KG1 (cell line): ENCODE measurements at regions not wholly inside any gene's neighbourhood (a gene's known extent, or its start where the extent isn't known, plus 50 kb on each side); places are given as distances from the start of the nearest gene placed in this dataset.

Source experiments
- DNase-seq: peaks from one replicate; lab custom pipeline; 2025; lab: John Stamatoyannopoulos, UW

DNA sequence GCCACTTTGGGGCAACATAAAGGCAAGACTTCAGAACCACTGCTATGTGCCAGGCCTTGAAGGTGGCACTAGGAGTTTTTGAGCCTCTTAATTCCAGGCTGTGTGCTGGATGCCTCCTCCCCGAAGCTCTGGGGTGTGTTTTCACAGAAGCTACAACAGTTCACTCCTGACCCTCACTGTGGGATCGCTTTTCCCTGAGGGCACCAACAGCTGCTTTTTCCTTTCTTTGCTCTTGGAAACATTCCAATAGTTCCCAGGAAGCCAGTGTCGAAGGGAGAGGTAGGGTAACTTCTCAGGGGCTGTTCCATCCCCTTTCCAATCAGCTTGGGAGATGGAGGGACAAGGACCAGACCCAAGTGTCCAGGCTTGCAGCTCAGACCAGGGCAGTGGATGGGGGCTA is 153.4 kb downstream of the C1orf94 start:
- no peak for DNase-seq

DNA sequence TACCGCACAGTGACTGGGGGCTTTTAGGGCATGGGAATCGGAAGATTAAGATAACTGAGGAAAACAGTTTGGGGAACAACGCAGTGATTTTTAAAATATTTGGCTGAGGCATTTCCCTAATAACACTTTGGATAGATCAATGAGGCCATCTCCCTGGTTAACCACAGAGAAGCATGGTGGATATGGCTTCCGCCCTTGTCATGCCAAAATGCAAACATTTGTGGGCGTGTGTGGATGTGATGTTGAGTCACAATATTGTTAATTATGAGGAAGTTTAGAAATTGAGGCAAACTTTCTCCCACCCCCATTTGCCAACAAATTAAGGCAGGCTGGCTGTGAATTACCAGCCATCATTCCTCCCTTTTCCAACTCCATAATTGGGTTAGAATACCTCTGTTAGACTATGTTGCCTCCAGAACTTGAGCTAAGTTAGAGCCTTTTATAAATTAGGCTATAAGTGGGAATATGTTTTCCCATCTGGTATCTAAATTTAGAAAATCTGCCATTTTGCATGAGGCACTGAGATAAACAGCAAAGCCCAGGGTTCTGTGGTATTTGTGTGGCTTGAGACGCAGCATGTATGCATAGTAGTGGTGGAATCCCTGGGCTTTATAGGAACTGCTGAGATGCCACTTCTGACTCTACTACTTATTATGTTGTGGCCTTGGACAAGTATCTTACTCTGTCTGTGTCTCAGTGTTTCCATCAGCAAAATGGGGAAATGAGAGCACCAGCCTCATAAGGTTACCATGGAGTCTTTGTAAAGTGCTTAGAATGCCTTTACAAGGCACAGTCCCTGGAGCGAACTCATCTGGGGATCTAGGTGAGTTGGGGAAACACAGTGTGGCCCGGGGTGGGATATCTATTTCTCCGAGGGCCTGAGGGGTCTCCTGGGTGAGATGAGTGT is 154.6 kb downstream of the C1orf94 start:
- no peak for DNase-seq

DNA sequence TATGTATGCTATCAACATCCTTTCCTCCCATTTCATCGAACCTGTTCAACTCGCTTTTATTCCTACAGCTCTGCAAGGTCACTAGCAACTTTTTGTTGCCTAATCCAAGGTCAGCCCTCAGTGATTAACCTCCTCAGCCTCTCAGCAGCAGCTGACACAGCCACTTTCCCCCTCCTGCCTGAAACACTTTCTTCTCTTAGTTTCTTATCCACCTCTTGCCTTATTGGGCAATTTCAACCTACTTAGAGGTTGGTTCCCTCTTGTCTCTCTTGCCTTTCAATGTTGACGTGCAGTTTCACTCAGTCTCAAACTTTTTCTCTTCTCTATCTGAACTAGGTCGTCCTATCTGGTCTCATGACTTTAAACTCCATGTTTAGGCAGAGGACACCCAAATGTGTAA is 156.3 kb downstream of the C1orf94 start:
- no peak for DNase-seq

DNA sequence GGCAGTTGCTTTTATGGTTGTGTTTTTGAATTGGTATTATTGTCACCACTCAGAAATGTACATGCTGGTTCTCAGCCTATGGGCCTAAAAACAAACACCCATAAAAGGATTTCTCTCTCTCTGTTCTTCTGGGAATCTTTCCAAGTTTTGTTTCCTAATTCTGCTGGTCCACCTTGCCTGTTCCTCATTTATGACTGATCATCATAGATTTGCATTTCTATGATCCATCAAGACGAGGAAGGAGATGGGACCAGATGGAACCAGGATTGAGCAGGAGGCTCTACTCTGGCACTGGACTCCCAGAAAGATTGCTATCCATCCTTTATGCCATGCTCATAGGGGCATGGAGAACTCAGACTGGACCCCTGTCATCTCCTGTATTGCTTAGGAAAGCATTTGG is 162.2 kb downstream of the C1orf94 start:
- no peak for DNase-seq

DNA sequence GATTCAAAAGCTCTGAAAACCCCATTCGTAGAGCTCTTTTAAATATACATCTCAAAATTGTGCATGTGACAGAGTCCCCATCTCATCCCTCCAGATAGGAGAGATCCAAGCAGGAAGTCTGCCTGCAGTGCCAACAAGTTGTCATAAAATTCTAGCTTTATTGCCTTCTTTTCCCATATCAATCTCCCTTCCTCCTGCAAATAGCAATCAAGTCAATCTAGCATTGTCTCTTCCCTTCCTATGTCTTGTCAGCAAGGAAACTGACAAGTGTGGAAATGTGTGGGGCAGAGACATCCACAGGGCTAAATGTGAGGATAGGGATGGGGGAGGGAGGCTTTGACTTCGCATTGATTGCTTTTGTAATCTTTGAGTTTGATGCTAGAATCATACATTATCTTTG is 165.2 kb downstream of the C1orf94 start:
- no peak for DNase-seq

DNA sequence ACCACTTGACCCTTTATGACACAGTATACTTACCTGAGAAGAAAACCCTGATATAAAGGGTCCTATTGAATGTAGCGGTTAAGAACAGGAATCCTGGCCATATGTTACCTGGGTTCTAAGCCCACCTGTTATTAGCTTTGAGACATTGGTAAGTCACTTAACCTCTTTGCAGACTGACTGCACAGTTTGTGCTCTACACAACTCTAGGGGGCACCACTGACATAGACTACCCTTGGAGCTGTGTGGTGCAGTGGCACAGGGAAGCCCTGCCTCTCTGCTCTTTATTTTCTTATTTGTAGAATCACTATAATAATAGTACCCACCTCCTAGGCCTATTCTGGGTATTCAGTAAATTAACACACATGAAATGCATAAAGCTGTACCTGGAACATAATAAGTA is 165.6 kb downstream of the C1orf94 start:
- no peak for DNase-seq

DNA sequence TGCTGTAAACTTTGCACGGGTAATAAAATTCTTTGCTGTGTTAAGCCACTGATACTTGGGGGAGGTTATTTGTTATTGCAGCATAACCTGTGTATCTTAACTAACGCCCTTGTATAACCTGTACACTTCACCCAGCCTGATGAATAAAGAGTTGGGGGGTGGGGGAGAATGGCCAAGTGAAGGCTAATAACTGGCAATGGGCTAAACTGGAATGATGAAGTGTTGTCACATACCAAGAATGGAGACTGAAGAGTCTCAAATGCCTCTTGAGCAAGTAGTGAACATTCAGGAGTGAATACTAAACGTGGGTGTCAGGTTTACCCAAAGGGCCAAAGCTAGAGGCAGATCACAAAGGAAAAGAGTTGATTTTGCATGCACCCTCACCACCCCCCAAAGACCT is 169.4 kb downstream of the C1orf94 start:
- DNase-seq = no peak

DNA sequence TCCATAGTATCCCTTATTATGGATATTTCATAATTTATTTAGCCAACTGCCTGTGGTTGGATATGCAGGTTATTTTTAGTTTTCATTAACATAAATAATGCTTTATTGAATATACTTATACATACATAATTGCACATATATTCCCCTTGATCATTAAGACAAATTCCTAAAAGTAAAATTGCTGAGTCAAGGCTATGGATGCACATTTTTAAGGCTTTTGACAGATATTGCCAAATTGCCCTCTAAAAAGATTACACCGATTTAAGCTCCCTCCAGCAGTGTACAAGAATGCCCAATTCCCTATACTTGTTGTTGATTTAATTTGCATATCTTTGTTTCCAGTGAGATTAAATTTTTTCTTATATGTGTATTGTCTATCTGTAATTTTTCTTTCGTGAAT is 176.7 kb downstream of the C1orf94 start:
- DNase-seq = no peak

DNA sequence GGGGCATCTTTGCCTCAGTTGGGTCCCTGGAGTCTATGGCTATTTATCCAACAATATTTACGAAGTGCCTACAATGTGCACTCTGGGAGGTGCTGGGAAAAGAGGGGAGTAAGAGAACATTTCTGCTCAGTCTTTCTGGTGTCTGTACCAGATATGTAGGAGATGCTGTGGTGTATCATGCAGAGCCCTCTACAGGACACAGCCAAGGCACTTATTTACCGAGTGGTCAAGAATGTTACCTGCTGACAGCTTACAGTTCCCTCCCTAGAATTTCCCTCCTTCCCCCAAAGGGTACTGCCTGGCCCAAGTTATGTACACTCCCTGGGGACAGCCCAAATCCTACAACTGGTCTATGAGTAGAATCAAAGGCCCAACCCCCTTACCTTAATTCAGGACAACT is 177.7 kb downstream of the C1orf94 start:
- DNase-seq = no peak

DNA sequence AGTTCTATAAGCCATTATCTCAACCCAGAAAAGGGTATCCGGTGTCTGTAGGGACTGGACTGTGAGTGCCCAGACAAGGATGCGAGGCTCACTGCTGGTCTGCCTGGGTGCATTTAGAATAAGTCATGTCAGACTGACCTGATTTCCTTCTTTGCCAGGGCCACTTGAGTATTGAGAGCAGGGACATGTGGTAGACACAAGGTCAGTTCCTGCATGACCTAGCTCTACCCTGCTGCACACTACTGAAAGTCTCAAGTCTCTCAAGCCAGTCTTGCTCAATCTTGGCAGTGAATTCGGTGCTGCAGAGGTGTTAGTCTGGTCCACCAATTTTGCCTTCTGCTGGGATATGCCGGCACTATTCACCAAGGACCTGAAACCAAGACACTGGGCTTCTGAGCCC is 180.1 kb downstream of the C1orf94 start:
- DNase-seq = no peak

DNA sequence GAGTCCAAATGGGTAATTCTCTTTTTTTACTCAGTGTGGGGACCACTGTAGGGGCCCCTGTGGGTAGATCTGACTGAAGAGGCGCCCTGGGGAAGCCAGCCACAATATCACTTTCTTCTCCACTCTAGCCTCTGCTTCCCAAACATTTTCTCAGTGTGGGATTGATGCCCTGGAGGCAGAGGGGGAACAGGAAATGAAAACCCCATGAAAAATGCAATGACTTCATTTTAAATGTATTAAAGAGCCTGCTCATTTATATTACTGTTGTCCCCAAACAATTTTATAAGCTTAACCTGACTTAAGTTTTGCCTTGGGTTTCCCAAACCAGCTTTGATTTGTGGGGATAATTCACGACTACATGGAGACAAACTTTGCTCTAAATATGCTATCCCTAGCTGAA is 181.9 kb downstream of the C1orf94 start:
- no peak for DNase-seq

DNA sequence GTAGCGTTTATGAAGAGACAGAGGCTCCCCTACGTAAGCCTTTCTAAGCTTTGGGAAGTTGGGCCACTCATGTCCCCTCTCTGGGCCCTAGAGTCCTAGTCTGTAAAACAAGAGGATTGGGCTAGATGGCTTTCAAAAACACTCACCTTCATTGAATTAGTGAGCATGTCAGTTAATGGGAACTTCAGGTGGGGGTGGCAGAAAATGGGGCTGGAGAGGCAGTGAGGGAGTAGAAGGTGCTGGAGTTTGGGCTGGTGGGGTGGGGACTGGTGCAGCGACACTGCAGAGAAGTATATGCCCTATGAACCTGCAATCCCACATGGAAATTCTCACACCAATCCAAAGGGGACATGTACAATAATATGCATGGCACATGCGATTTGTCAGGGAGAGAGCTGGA is 182.7 kb downstream of the C1orf94 start:
- DNase-seq = no peak

DNA sequence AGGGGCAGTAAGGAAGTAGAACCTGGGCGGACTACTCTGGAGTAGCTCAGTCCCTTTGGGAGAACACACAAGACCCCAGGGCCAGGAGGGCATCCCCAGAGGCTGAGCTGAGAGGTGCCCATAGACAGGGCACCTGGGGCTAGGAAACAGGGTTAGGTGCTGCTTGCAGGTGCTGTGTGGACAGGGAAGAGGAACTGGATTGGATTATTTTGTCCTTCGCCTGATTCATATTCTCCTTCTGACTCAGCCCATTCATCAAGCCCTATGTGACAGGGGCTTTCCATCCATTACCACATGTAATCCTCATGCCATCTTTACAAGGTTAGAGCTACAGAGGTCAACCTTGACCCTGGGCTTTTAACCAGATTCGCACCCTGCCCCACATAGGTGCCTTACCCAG is 183.9 kb downstream of the C1orf94 start:
- DNase-seq = no peak

DNA sequence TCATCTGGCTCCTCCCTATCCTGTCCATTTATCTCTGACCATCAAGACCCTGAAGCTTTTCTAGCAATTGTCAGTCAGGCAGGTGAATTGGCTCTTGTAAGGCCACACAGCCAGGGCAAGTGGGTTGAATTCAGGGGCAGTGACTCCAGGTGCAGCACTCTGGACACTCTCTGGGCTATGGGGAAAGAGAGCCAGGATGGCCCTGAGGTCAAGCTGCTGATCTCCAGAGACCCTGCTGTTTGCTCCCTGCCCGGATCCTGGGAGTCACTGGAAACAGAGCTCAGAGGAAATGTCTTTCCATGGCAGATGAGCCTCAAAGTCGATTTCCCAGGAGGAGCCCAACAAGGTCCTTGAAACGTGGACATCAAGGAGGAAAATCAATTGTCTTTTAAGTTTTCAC is 184.4 kb downstream of the C1orf94 start:
- no peak for DNase-seq

DNA sequence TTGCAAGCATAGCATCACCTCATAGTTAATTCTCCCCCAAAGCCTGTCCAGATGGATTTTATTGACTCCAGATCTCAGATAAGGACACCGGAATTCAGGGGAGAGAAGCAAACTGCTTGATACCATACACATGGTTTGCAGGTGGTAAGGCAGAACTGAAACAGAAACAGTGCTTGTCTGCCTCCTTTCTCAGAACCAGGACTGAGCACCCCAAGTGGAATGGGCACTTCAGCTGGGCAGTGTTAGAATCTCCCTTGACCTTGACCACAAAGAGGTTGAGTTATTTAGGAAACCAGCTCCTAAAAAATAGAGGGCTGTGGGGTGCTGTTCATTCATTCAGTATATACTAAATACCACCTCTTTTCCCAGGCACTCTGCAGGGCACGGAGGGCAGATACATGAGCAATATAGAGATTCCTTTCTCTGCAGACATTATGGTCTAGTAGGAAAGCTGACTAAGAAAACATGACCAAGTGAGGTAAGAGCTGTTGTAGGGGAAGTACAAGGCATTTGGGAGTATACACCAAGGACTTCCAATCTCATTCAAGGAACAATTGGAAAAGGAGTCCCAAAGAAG is 185.2 kb downstream of the C1orf94 start:
- DNase-seq = no peak

DNA sequence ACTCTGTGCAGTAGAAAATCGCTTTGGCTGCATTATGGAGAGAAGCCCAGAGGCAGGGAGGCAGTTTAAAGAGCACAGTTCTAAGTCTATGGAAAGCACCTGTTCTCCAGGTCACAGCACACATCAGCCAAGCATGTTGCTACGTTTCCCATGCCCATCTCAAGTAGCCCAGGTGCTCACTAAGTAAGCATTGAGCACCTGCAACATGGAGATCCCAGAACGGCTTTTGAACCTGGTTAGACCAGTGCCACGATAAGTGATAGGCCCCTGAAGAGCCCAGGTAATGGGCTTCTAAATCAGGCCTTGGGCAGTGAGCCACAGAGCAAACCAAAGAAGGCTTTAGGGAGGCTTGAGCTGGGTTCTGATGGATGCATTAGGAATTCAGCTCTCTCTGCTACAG is 186.2 kb downstream of the C1orf94 start:
- no peak for DNase-seq

DNA sequence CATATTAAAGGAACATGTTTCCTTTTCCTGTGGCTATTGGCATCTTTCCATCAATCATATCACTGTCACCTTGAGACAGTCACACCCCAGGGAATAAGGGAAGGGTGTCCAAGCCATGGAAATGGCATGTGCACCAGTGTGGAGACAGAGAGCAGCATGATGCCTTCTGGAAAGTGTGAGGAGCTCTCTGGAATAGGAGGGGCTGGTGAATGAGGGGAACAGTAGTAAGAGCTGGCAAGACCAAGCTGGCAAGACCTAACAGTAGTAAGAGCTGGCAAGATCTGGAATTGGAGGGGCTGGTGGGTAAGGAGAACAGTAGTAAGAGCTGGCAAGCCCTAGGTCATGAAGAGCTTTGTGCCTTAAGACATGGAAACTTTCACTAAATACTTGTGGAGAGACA is 186.7 kb downstream of the C1orf94 start:
- no peak for DNase-seq

DNA sequence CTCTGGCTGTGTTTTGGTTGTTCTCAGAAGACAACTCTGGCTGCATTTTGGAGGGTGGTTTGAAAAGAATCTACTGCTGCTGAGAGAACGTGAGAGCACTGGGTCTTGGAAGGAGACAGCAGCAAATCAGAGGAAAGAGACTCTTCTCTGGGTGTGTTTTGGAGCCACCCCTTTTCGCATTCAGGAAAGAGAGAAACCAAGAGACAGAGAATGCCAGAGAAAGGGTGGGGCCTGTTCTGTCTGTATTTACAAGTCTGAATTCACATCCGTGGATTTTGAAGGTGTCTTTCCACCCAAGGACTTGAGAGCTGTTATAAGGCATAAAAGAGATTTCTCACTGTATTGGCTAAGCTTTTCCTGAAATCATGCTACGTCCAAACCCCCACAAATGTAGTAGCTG is 187.2 kb downstream of the C1orf94 start:
- no peak for DNase-seq

DNA sequence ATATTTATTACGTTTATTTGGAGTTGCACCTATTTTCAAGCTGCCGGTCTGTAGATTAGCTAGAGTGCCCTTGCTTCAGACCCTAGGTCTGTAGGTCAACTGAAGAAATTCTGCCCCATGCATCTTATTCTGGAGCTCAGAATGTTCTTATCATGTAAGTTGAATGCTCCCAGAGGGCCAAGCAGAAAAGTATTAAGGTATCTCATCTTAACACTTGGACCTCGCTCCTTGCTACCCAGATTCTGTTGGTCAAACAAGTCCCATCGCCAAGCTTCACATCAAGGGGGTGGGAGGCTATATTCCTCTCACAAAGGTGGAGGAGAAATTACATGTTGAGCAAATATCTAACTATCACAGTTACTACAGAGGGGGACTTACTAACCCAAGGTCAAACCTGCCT is 187.7 kb downstream of the C1orf94 start:
- no peak for DNase-seq

DNA sequence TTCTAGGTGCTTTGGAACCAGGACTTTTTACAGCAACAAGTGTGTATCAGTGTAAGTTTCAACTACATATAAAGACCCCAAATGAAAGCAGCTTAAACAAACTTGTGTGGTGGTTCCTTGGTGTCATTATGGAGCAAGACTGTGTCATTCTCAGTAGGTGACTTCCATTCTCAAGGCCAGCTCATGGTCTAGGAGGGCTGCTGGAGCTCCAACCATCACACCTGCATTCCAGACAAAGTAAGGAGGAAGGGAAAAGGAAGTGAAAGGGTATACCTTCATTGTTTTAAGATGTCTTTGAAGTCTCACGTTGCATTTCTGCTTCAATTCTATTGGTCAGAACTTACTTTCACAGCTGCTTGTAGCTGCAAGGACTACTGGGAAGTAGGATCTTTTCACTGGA is 188.6 kb downstream of the C1orf94 start:
- DNase-seq = no peak

DNA sequence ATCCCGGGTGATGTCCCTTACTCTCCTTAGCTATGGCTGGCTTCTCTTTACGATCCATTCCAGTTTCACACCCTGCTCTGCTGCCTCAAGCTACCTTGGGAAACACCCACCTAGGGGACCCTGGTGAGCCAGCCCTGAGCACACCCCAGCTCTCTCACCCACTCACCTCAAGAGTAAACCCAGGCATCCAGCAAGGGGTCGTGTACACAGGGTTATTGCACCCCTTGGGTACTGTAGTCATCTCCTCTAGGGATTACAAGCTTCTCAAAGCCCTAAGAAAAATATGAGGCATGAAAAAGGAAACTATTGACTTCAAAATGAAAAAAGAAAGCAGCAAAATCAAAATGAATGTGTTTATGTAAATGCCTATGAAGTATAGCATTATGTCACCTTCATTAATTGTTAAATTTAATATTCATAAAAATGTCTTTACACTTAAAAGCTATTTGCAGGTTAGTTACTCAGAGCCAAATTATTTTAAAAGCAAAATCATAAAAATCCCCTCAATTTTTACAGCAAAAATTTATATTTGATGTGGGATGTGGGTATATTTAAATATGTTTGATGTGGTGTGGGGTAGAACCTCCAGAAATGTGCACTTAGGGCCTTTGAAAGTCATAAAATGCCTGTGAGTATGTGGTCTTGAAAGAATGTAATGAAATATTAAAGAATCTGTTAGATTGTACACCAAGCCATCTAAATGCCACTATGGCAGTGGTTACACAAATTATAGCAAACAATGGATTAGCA is 190.3 kb downstream of the C1orf94 start:
- no peak for DNase-seq

DNA sequence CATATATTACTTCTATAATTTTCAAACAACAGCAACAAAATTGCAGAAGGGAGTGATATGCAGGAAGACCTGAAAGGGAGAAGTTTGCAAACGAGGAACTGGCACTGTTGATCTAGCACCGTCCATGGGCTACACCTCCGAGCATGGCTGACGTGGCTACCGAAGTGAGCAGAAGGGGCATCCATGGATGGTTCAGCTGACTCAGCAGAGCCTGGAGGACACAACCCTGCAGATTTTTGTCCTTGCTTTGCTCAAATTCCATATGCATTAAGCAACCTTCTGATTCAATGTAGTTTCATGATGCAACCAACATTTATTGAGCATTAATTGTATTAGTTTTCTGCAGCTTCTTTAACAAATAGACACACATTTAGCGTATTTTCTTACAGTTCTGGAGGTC is 191.2 kb downstream of the C1orf94 start:
- no peak for DNase-seq
